ENCODE measurements at regions not wholly inside any gene's neighbourhood (a gene's known extent, or its start where the extent isn't known, plus 50 kb on each side); places are given as distances from the start of the nearest gene placed in this dataset.

GRCh38 chr18:53606792-53607191, 617.7 kb downstream of the MBD2 start:
- no peak for DNase-seq

- no peak for DNase-seq
These were observed 619.3 kb downstream of the MBD2 start for GRCh38 chr18:53605198-53605597.

- DNase-seq, result no peak
These were observed 621.2 kb downstream of the MBD2 start for GRCh38 chr18:53603276-53603675.

- DNase-seq, result no peak
These were observed 623.1 kb downstream of the MBD2 start for GRCh38 chr18:53601344-53601743.

GRCh38 chr18:53586923-53587322, 637.5 kb downstream of the MBD2 start:
- DNase-seq, result no peak

Measured in stimulated activated CD4-positive, alpha-beta T cell treated with anti-CD3 and anti-CD28 coated beads, Interleukin-4, amount 100 ng/mL, for 24 hours (primary cell).